HCT116 (cell line): ENCODE measurements at regions not wholly inside any gene's neighbourhood (a gene's known extent, or its start where the extent isn't known, plus 50 kb on each side); places are given as distances from the start of the nearest gene placed in this dataset.
"Not testable (repeated sequence)": the region's sequence is repeated elsewhere in the genome, so short reads cannot be mapped to it uniquely, and the experiment has no call there.

Experiments
- ATAC-seq: fragments of 200-7000 bp; cut with Tn5 transposase; 2 replicates; pipeline ENCODE4 v1.9.1; 2020; ENCODE audit warnings: mild to moderate bottlenecking, moderate library complexity
- BruUV-seq: library from RNA; stranded (reverse); fragments of 400-500 nt; replicated peaks from 2 replicates; lab custom pipeline; 2021; lab: Mats Ljungman, UMichigan
- CTCF ChIA-PET: fragments of 300-600 bp; sonication (Branson Sonifier 250); formaldehyde crosslinking; loops from one replicate; lab custom pipeline; 2021; ENCODE audit warnings: antibody characterized with exemption; lab: Charles Lee
- POLR2A ChIA-PET: fragments of 300-600, 350-600 bp; sonication (Branson Sonifier 250); formaldehyde crosslinking; loops from one replicate; lab custom pipeline; 2021; ENCODE audit warnings: antibody characterized with exemption; lab: Charles Lee
- RAD21 ChIA-PET, 2 experiments: fragments of 300-600 bp; sonication (Branson Sonifier 250); formaldehyde crosslinking; loops; one replicate each; lab custom pipeline; 2023; ENCODE audit warnings: low total read pairs in 2 of 2; ENCODE audit not compliant: uncharacterized antibody in 2 of 2, unreplicated experiment in 2 of 2, low non-redundant PET in 1 of 2; lab: Charles Lee
- DNase-seq: peaks from one replicate; pipeline ENCODE4 v3.0.0-alpha.2; 2010; ENCODE audit warnings: low read depth, low spot score
- H2AFZ ChIP-seq: fragments of 200-600 bp; shearing (Covaris generic), sonication (generic); 2 replicates; pipeline ENCODE4 v1.6.1; 2017; ENCODE audit warnings: low read depth, mixed run types, mixed read lengths, antibody characterized with exemption, low read length; ENCODE audit not compliant: poor library complexity, severe bottlenecking
- H3K27ac ChIP-seq: 2 replicates; pipeline ENCODE4 v1.5.1; 2012; ENCODE audit warnings: low read depth, low read length
- H3K27me3 ChIP-seq: fragments of 200-600 bp; sonication (generic); 2 replicates; pipeline ENCODE4 v1.6.1; 2016; ENCODE audit warnings: mixed run types, low read length, mixed read lengths; ENCODE audit not compliant: insufficient read depth
- H3K36me3 ChIP-seq, 2 experiments: fragments of 200-500 bp in 1 of 2; fragments of 200-600 bp in 1 of 2; sonication (Bioruptor generic) in 1 of 2; sonication (generic) in 1 of 2; 2 replicates each; pipeline versions ENCODE4 v1.5.1 to v1.6.1; 2014 to 2016; ENCODE audit warnings: low read length in 2 of 2, inconsistent platforms in 1 of 2, mixed read lengths in 1 of 2, mixed run types in 1 of 2; ENCODE audit not compliant: insufficient read depth in 2 of 2, control insufficient read depth in 1 of 2
- H3K4me1 ChIP-seq, 2 experiments: fragments of 200-600 bp in 1 of 2; sonication (generic) in 1 of 2; 2 replicates each; pipeline versions ENCODE4 v1.5.1 to v1.6.1; 2012 to 2017; ENCODE audit warnings: low read length in 2 of 2, inconsistent platforms in 1 of 2, mild to moderate bottlenecking in 1 of 2, mixed read lengths in 1 of 2, mixed run types in 1 of 2, moderate library complexity in 1 of 2; ENCODE audit not compliant: insufficient read depth in 2 of 2, control insufficient read depth in 1 of 2
- H3K4me2 ChIP-seq: fragments of 200-600 bp; sonication (generic); 2 replicates; pipeline ENCODE4 v1.6.1; 2017; ENCODE audit warnings: mixed run types, low read length, mixed read lengths
- H3K4me3 ChIP-seq, 2 experiments: fragments of 200-600 bp in 1 of 2; sonication (generic) in 1 of 2; replicated peaks in 1 of 2; 2 replicates each; pipeline ENCODE4 v1.5.1; 2011 to 2016; ENCODE audit warnings: low read length in 2 of 2, control low read depth in 1 of 2, low read depth in 1 of 2, mild to moderate bottlenecking in 1 of 2, mixed read lengths in 1 of 2, mixed run types in 1 of 2
- H3K79me2 ChIP-seq: fragments of 200-600 bp; sonication (generic); 2 replicates; pipeline ENCODE4 v1.6.1; 2017; ENCODE audit warnings: mild to moderate bottlenecking, mixed run types, low read length, moderate library complexity, mixed read lengths; ENCODE audit not compliant: insufficient read depth
- H3K9ac ChIP-seq: fragments of 200-600 bp; sonication (generic); 2 replicates; pipeline ENCODE4 v1.6.1; 2016; ENCODE audit warnings: low read length, mixed read lengths
- H3K9me2 ChIP-seq: fragments of 200-600 bp; sonication (generic), shearing (Covaris generic); 2 replicates; pipeline ENCODE4 v1.6.1; 2017; ENCODE audit warnings: mixed run types, mild to moderate bottlenecking, moderate library complexity; ENCODE audit not compliant: insufficient read depth
- H3K9me3 ChIP-seq, 2 experiments: fragments of 200-500 bp in 1 of 2; fragments of 200-600 bp in 1 of 2; sonication (Bioruptor generic) in 1 of 2; sonication (generic) in 1 of 2; 2 replicates each; pipeline ENCODE4 v1.6.1; 2014 to 2017; ENCODE audit warnings: low read length in 2 of 2, mixed read lengths in 2 of 2, inconsistent platforms in 1 of 2, low read depth in 1 of 2, mild to moderate bottlenecking in 1 of 2, mixed run types in 1 of 2, moderate library complexity in 1 of 2; ENCODE audit not compliant: control insufficient read depth in 1 of 2, insufficient read depth in 1 of 2
- H4K20me1 ChIP-seq: fragments of 200-600 bp; sonication (generic), shearing (Covaris generic); 2 replicates; pipeline ENCODE4 v1.6.1; 2017; ENCODE audit warnings: mixed run types, mild to moderate bottlenecking, moderate library complexity; ENCODE audit not compliant: insufficient read depth
- ATF3 ChIP-seq: IDR thresholded peaks from 2 replicates; pipeline ENCODE4 v1.6.1; 2012
- FOSL1 ChIP-seq: IDR thresholded peaks from 2 replicates; pipeline ENCODE4 v1.6.1; 2012; ENCODE audit warnings: low read depth
- MAX ChIP-seq: IDR thresholded peaks from 2 replicates; pipeline ENCODE4 v1.6.1; 2012
- TCF7L2 ChIP-seq: IDR thresholded peaks from 2 replicates; pipeline ENCODE4 v1.7.0; 2011; ENCODE audit warnings: borderline replicate concordance, inconsistent platforms; ENCODE audit not compliant: insufficient read depth, insufficient read length; ENCODE audit errors: extremely low read depth
- ZBTB33 ChIP-seq: IDR thresholded peaks from 2 replicates; pipeline ENCODE4 v1.6.1; 2011; ENCODE audit warnings: mild to moderate bottlenecking, low read length, moderate library complexity; ENCODE audit not compliant: insufficient replicate concordance; ENCODE audit errors: extremely low read depth
- ZFX ChIP-seq: fragments of 450-650 bp; IDR thresholded peaks from 2 replicates; pipeline ENCODE4 v1.6.1; 2017
- intact Hi-C: fragments of 100-400 bp; cut with micrococcal nuclease; formaldehyde crosslinking; loops from 2 replicates; pipeline ENCODE4 v1.10.0; 2022

- no peak for TF ChIP-seq ZBTB33
- no peak for TF ChIP-seq ATF3
- TF ChIP-seq ZFX, result no peak
- TF ChIP-seq FOSL1, result no peak
- no peak for TF ChIP-seq MAX
- TF ChIP-seq TCF7L2, result no peak
Observed at GRCh38 chr5:145008876-145009530, 826.1 kb downstream of the PRELID2 start (continued).

GRCh38 chr5:144994356-144994755 is 823.7 kb downstream of the KCTD16 start:
- POLR2A ChIA-PET, RAD21 ChIA-PET, ATAC-seq, H2AFZ ChIP-seq, H3K4me3 ChIP-seq, DNase-seq, H3K9me3 ChIP-seq, H3K79me2 ChIP-seq, H3K9ac ChIP-seq, H3K27ac ChIP-seq, H3K4me2 ChIP-seq, BruUV-seq, CTCF ChIA-PET, H4K20me1 ChIP-seq, H3K9me2 ChIP-seq, H3K36me3 ChIP-seq, H3K27me3 ChIP-seq, intact Hi-C loops, H3K4me1 ChIP-seq: not testable (repeated sequence)
